ENCODE measurements at regions not wholly inside any gene's neighbourhood (a gene's known extent, or its start where the extent isn't known, plus 50 kb on each side); places are given as distances from the start of the nearest gene placed in this dataset.

GRCh38 chr11:92888696-92889095, 80.8 kb upstream of the MTNR1B start:
- TF ChIP-seq CREB1 (IDR thresholded peaks at IDR 0.05) (no peak), HDAC2 (IDR thresholded peaks at IDR 0.05; ENCODE audit: borderline replicate concordance in 1 of 2, low read depth in 2 of 2, low read length in 2 of 2) (no peak)
